ENCODE measurements at regions not wholly inside any gene's neighbourhood (a gene's known extent, or its start where the extent isn't known, plus 50 kb on each side); places are given as distances from the start of the nearest gene placed in this dataset.
"Not testable (repeated sequence)": the region's sequence is repeated elsewhere in the genome, so short reads cannot be mapped to it uniquely, and the experiment has no call there.

- DNase-seq = not testable (repeated sequence)
Observed at GRCh38 chr16:29578898-29579297, 72.7 kb upstream of the NPIPB12 start.

- DNase-seq = not testable (repeated sequence)
Observed at GRCh38 chr16:29581764-29582163, 75.6 kb upstream of the NPIPB12 start.

GRCh38 chr16:29591919-29592318, 71.1 kb upstream of the SPN start:
- DNase-seq = not testable (repeated sequence)

GRCh38 chr16:29594269-29594925, 68.7 kb upstream of the SPN start:
- not testable (repeated sequence) for DNase-seq

GRCh38 chr16:29594926-29595838, 67.9 kb upstream of the SPN start:
- DNase-seq = peak; percentile 79 to 86

DNA sequence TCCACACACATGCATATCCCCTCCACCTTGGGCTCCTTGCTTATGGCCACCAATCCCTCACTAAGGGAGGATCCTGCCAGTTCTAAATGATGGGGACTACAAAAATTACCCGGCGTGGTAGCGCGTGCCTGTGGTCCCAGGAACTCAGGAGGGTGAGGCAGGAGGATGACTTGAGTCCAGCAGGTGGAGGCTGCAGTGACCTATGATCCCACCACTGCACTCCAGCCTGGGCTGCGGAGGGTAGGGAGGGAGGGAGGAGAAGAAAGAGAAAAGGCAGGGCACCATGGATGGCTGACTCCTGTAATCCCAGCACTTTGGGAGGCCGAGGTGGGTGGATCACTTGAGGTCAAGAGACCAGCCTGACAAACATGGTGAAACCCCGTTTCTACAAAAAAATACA, 66.0 kb upstream of the SPN start:
- DNase-seq = not testable (repeated sequence)

GRCh38 chr16:29600111-29601000, 62.7 kb upstream of the SPN start:
- DNase-seq = peak; percentile 57 to 72

DNA sequence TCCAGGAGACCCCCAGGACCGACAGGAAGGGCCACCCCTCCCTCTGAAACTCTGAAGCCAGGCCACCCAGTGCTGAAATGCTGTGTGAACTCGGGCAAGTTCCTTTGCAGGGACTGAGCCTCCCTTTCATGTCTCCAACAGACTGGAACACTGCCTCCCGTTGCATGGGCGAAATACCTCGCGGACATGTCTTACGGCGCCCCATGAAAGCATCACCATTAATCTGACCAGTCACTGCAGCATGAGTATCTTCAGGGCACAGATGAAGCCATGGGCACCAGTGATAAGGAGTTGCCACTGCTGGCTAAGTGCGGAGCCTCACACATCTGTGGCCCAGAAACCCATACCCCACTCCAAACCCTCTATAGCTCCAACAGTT, 60.8 kb upstream of the SPN start:
- DNase-seq = not testable (repeated sequence)

DNA sequence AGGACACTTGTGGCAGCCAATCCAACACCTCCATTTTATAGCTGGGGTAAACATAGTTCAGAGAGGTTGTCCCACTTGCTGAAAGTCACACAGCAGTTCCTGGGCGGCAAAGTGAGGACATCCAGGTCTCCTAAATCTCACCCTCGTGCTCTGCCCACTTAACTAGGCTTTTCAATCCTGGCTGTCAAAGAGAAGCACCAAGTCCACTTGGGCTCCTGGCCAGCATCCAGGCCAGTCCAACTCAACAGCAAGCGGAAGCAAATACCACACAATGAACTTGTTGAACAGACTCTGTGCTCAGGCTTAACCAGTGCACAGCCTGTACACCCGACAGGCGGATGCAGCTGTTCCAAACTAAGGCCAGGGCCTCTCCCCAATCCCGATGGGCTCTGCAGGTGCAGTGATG, 60.4 kb upstream of the SPN start:
- peak; percentile 49 to 61 for DNase-seq

GRCh38 chr16:29604631-29605549, 58.2 kb upstream of the SPN start:
- peak; percentile 46 to 60 for DNase-seq

- DNase-seq = not testable (repeated sequence)
Observed at GRCh38 chr16:29605593-29606205, 57.3 kb upstream of the SPN start.

DNA sequence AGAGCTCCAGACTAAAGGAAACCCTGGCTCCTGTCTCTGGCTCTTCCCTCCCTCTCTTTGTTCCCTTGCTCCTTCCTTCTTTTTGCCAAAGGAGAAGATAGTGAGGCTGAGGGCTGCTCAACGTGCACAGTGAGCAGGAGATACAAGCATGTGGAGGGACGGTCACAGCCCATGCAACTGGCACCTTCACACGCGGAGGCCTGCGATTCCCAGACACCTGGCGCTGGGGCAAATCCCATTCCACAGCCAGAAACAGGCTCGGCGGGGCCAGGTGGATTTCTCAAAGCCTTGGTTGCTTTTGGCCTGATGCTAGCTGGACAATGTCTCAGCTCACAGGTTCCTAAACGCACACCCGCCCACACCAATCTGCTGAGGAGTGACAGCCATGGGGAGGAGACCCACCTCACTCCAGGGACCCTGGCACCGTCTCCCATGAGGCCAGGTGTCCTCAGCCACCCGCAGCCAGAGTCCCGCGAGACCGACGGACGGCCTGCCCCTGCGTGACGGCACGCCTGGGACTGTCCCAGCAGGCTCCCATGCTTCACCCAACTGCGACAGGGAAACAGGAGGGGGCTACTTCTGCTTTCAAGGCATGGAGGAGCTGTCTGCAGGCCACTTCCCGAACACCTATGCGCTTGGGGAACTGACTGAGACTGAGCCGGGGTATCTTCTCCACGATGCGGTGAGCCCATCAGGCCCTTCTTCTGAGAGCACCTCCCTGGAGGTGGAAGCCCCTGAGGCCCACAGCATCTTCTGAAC, 56.2 kb upstream of the SPN start:
- DNase-seq = not testable (repeated sequence)

DNA sequence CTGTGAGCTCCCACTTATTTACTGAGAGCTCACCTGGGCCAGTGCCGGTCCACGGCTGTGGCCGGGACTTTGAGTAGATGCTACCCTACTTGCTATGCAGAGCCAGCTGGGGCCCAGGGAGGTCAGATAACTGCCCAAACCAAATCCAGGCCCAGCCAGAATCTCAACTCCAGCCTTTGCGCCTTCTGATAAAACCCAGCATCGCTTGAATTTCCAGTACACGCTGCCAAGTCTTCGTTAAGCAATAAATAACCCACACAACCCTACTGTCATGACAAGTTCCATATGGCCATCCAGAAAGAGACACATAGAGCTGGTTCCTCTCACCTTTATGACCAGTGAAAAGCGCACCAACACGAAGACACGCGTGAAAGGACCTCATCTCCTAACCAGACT, 55.6 kb upstream of the SPN start:
- not testable (repeated sequence) for DNase-seq

DNA sequence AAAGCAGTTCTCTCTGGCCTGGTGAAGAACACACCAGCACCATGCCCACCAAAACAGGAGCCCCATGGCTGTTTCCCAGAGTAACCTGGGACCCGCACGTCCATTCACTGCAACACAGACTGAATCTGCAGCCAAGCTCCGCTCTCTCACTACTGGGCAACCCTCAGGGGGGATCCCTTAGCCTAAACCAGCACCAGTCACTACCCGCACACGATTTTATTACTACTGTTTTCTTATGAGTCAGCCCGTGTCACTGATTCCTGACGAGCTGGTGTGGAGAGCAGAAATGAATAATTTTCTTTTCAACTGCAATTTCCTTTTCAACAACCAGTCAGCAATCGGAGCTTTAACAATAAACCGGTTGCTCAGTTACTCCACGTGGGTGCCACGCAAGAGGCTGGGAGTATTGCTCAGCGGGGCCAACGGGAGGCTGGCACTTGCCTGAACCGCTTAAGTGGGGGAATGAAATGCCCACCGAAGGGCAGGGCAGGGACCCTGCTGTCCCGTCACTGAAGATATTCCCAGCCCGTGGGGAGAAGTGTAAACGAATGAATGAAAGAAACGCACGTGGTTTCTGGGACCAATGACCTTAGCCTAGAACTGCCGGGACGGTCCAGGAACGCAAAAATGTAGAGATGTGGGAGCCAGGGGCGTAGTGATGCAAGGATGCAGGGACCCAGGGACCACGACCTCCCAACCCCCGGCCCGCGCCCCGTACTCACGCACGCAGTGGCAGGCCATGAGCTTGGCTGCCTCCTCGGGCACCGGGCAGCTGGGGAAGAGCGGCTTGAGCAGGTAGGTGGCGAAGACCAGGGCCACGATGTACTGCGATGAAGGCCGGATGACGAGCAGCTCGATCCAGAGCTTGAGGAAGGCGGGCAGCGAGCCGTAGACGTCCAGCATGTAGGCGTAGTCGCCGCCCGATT, 50.4 kb upstream of the SPN start:
- not testable (repeated sequence) for DNase-seq

Measured in SHP77 (cell line).